ENCODE measurements at regions not wholly inside any gene's neighbourhood (a gene's known extent, or its start where the extent isn't known, plus 50 kb on each side); places are given as distances from the start of the nearest gene placed in this dataset.

GRCh38 chrY:7437086-7437485 is 525.5 kb upstream of the AMELY start:
- Histone ChIP-seq H3K9ac (ENCODE audit: low read depth, low read length) (no peak overlapping the region), H3K4me2 (ENCODE audit: insufficient read depth, low read length) (no peak overlapping the region), H3K9me3 (ENCODE audit: insufficient read depth, low read length, severe bottlenecking) (no peaks in the 10 kb centered on the region), H3K27me3 (ENCODE audit: insufficient read depth, low read length, poor library complexity) (no peaks in the 10 kb centered on the region), H3K27ac (ENCODE audit: low read length) (no peak overlapping the region), H3K79me2 (ENCODE audit: insufficient read depth, low read length) (no peaks in the 10 kb centered on the region), H3K4me3 (ENCODE audit: low read depth in 1 of 2, low read length in 2 of 2) (no peak overlapping the region), H2AFZ (ENCODE audit: low read depth, low read length) (no peak overlapping the region), H4K20me1 (ENCODE audit: insufficient read depth, low read length) (no peaks in the 10 kb centered on the region), H3K4me1 (ENCODE audit: insufficient read depth, low read length) (no peaks in the 10 kb centered on the region), H3K36me3 (ENCODE audit: insufficient read depth, low read length) (no peaks in the 10 kb centered on the region)
- ATAC-seq (ENCODE audit: insufficient read depth, low read depth) (no peak), DNase-seq (no peak)
- TF ChIP-seq CTCF (IDR thresholded peaks at IDR 0.05; ENCODE audit: borderline replicate concordance, extremely low read depth, low read length, poor library complexity, severe bottlenecking), result no peak
- TF ChIP-seq EZH2 (IDR thresholded peaks at IDR 0.05; ENCODE audit: borderline replicate concordance, low read depth, low read length, severe bottlenecking), result no peak

- Histone ChIP-seq H3K9ac (ENCODE audit: low read depth, low read length) (no peak overlapping the region), H3K79me2 (ENCODE audit: insufficient read depth, low read length) (no peaks in the 10 kb centered on the region), H4K20me1 (ENCODE audit: insufficient read depth, low read length) (no peaks in the 10 kb centered on the region), H3K4me2 (ENCODE audit: insufficient read depth, low read length) (no peak overlapping the region), H3K4me1 (ENCODE audit: insufficient read depth, low read length) (no peaks in the 10 kb centered on the region), H3K9me3 (ENCODE audit: insufficient read depth, low read length, severe bottlenecking) (no peaks in the 10 kb centered on the region), H3K27ac (ENCODE audit: low read length) (no peak overlapping the region), H2AFZ (ENCODE audit: low read depth, low read length) (no peak overlapping the region), H3K36me3 (ENCODE audit: insufficient read depth, low read length) (no peaks in the 10 kb centered on the region), H3K27me3 (ENCODE audit: insufficient read depth, low read length, poor library complexity) (no peaks in the 10 kb centered on the region), H3K4me3 (ENCODE audit: low read depth in 1 of 2, low read length in 2 of 2) (no peak overlapping the region)
- no peak for ATAC-seq (ENCODE audit: insufficient read depth, low read depth)
- no peak for TF ChIP-seq CTCF (IDR thresholded peaks at IDR 0.05; ENCODE audit: borderline replicate concordance, extremely low read depth, low read length, poor library complexity, severe bottlenecking)
- TF ChIP-seq EZH2 (IDR thresholded peaks at IDR 0.05; ENCODE audit: borderline replicate concordance, low read depth, low read length, severe bottlenecking), result no peak
- DNase-seq, result no peak
Measured at GRCh38 chrY:7433817-7434809, 522.6 kb upstream of the AMELY start.

- no peaks in the 10 kb centered on the region for H3K36me3 ChIP-seq (ENCODE audit: insufficient read depth, low read length)
- no peak overlapping the region for H3K4me3 ChIP-seq (ENCODE audit: low read depth in 1 of 2, low read length in 2 of 2)
- H3K79me2 ChIP-seq (ENCODE audit: insufficient read depth, low read length), result no peaks in the 10 kb centered on the region
- H3K4me1 ChIP-seq (ENCODE audit: insufficient read depth, low read length), result no peaks in the 10 kb centered on the region
- no peaks in the 10 kb centered on the region for H3K9me3 ChIP-seq (ENCODE audit: insufficient read depth, low read length, severe bottlenecking)
- H4K20me1 ChIP-seq (ENCODE audit: insufficient read depth, low read length), result no peaks in the 10 kb centered on the region
- H3K9ac ChIP-seq (ENCODE audit: low read depth, low read length), result no peak overlapping the region
- no peak for DNase-seq
- no peak overlapping the region for H2AFZ ChIP-seq (ENCODE audit: low read depth, low read length)
- no peak overlapping the region for H3K4me2 ChIP-seq (ENCODE audit: insufficient read depth, low read length)
- no peak for TF ChIP-seq EZH2 (IDR thresholded peaks at IDR 0.05; ENCODE audit: borderline replicate concordance, low read depth, low read length, severe bottlenecking)
- no peak for TF ChIP-seq CTCF (IDR thresholded peaks at IDR 0.05; ENCODE audit: borderline replicate concordance, extremely low read depth, low read length, poor library complexity, severe bottlenecking)
- ATAC-seq (ENCODE audit: insufficient read depth, low read depth), result no peak
- no peak overlapping the region for H3K27ac ChIP-seq (ENCODE audit: low read length)
- no peaks in the 10 kb centered on the region for H3K27me3 ChIP-seq (ENCODE audit: insufficient read depth, low read length, poor library complexity)
Measured at GRCh38 chrY:7419165-7419564, 507.6 kb upstream of the AMELY start.
